Upper lobe of left lung (tissue), 4 donors: ENCODE measurements at regions not wholly inside any gene's neighbourhood (a gene's known extent, or its start where the extent isn't known, plus 50 kb on each side); places are given as distances from the start of the nearest gene placed in this dataset.

Experiments used
- POLR2A ChIP-seq, 4 donors: fragments of 450-650 bp; IDR thresholded peaks; one replicate each; pipeline ENCODE4 v1.5.1; 2016 to 2017; ENCODE audit warnings: antibody characterized with exemption in 4 of 4, mild to moderate bottlenecking in 2 of 4
- POLR2AphosphoS5 ChIP-seq, 2 donors: sonication (generic); formaldehyde crosslinking; IDR thresholded peaks; one replicate each; pipeline ENCODE4 v1.5.1; 2017; ENCODE audit warnings: antibody characterized with exemption in 2 of 2
- TF ChIP-seq, protein P1 (sequence below), 6 experiments: fragments of 450-650 bp in 4 of 6; fragments of 200-600 bp in 2 of 6; sonication (generic) in 2 of 6; IDR thresholded peaks; one replicate each; pipeline ENCODE4 v1.5.1; 2016 to 2019; ENCODE audit warnings: antibody characterized with exemption in 6 of 6

GRCh38 chr7:35348611-35349400, 94.9 kb upstream of the TBX20 start:
- TF ChIP-seq POLR2A (IDR thresholded peaks at IDR 0.05): no peak
- TF ChIP-seq, protein P1, sequence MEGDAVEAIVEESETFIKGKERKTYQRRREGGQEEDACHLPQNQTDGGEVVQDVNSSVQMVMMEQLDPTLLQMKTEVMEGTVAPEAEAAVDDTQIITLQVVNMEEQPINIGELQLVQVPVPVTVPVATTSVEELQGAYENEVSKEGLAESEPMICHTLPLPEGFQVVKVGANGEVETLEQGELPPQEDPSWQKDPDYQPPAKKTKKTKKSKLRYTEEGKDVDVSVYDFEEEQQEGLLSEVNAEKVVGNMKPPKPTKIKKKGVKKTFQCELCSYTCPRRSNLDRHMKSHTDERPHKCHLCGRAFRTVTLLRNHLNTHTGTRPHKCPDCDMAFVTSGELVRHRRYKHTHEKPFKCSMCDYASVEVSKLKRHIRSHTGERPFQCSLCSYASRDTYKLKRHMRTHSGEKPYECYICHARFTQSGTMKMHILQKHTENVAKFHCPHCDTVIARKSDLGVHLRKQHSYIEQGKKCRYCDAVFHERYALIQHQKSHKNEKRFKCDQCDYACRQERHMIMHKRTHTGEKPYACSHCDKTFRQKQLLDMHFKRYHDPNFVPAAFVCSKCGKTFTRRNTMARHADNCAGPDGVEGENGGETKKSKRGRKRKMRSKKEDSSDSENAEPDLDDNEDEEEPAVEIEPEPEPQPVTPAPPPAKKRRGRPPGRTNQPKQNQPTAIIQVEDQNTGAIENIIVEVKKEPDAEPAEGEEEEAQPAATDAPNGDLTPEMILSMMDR (IDR thresholded peaks at IDR 0.05): no peak
- no peak for TF ChIP-seq POLR2AphosphoS5 (IDR thresholded peaks at IDR 0.05)
